Hippocampal formation (tissue), 2 donors: ENCODE measurements at regions not wholly inside any gene's neighbourhood (a gene's known extent, or its start where the extent isn't known, plus 50 kb on each side); places are given as distances from the start of the nearest gene placed in this dataset.
A peak's percentile ranks its signal among the peaks of the same experiment; 100 is the strongest.

Source experiments
- DNase-seq, 2 donors: peaks; one replicate each; lab custom pipeline; 2025; lab: John Stamatoyannopoulos, UW

DNA sequence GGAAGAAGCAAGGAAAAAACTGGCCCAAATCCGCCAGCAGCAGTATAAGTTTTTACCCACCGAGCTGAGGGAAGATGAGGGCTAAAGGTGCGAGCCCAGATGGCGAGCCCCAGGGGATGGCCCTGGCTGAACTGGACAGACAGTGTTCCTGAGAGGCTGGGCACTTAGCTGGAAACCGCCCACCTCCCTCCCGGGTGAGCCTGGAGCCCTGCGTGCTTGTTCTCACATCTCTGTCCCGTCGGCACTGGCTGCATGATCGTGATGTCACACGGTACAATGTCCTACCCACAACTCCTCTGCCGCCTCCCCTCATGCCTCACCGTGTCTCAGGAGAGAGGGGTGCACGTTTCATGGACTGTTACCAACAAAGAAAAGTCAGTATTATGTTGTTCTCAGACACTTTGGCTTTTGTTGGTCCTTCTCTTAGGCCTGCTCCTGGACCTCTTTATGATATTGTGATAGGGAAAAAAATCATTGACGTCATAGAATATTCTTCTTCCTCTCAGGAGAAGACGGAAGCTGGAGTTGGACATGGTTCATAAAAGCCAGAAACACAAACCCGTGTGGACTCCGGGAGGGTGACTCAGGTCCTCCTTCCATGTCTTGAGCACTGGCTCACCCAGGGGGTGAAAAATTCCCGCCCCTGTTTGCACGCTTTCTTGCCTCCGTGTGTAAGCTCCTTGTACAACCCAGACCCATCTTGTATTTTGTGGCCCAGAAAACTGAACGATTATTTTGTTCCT lies 201.8 kb upstream of the TPM1 start:
- DNase-seq = no peak

DNA sequence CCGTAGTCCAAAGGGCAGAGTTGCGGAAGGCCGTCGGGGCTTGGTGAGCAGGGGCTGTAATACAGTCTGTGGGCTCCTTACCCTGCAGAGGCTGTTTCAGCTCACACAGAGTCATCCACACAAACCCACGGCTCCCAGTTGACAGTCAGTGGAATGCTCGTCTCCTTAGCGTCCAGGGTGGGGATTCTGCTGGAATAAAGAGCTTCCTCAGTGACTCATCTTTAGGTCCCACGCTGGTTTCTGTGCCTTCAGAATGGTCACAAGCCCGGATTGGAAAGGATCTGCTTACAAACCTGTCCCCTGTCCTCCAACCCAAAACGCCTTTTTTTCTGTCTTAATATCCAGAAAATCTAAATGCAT lies 201.3 kb upstream of the TPM1 start:
- no peak for DNase-seq

DNA sequence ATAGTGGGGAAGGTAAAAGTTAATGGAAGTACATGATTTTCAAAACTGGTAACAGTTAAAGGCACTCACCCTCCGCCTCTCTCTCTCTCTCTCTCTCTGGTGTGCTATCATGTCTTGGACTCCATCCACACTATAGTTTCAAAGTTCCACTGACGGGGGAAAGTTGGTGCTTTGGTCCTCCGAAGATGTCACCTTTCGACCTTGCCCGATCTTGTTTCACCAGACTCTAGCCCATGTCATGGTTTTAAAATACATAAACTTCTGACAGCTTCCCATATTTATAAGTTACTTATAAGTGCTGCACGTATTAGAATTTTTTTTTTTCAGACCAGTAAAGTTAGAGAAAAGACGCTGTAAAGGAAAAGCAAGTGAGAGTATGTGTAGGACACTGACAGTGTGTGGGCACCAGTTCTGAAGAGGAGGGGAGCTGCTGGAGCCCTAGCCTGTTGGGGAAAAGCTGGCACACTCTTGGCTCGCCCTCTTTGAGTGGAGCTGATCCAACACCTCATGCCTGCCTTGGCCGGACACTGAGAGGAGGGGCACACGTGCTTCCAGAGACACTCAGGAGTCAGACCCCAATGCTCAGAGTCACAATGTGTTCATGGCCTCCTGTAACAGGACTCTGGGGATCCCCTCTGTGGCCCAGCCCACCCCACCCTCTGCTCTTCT lies 200.5 kb upstream of the TPM1 start:
- no peak for DNase-seq

DNA sequence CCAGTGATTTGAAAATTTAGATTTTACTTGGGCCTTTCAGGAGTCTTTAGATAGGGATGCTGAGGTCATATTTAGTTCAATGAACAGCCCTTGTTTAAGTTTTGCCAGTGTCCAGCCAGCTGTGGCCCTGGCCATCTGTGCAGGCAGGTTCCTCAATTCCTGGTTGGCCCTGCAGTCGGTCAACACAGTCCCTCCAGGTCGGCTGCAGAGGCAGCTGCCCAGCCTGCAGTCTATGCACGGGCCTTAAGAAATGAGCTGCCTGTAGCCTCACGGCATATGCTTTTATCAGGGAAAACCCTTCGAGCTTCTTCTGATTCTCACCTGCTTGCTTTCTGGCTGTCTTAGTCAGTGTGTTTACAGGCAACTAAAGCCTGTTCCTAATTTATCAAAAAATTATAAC lies 199.2 kb upstream of the TPM1 start:
- DNase-seq = no peak

DNA sequence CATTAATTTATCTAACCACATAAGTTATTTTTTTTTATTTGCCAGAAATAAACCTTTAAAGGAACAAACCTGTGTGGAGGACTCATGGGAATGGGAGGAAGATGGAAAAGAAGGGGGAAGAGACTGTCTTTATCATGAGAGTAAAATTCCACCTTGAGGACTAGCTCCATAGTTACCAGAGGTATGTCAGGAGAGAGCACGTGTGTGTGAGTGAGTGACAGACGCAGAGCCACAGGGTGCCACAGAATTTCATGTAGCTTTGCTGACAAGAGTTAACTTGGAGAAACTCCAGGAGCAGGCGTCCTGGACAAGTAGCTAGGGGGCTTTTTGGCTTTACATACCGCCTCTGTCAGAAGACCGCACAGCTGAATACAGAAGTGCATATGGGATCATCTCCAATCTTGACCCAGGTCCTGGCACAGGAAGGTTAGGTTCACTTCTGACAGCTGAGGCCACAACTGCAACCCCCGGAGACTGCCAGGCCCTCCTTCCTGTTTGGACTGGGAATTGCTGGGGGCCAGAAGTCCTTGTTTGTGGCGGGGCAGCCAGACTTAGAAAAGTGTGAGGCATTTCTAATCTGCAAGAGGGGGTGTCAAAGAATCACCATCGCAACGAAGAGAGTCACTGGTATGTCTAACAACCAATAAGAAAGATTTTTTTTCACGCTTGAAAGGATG lies 197.8 kb upstream of the TPM1 start:
- no peak for DNase-seq

DNA sequence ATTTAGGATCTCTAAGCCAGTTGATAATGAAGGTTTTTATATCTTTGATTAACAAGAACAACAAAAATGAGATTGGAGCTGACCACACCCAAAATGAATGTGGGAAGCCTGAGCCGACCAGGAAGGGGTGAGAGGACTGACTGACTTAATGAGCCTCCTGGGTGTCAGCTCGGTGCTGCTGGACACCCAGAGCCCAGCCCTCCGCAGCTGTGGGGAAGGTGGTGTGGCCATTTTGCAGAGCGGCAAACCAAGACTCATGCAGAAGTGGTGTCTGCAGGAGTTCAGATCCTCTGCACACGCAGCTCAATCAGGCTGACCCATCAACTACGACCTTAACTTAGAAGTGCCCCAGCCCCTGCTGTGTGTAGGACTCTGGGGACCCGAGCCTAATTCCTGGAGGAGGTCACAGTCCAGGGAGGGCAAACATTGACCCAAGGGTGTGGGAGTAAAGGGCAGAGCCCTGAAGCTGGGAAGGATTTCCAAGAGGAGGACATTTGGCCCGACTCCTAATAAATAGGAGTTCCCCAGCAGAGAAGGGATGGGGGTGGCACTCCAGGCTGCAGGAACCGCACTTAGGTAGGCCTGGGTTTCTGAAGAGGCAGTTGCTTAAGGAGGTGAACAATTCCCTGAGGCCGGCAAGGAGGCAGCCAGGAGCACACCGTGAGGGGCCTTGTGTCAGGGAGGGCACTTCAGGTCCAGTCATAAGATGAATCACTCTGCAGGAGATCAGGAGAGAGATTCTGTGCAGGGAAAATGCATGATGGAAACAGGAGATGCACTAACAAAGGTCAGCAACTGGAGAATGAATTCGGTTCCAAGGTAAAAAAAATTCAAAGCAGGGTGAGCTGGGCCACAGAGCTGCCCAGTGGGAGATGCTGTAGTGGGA lies 197.1 kb upstream of the TPM1 start:
- no peak for DNase-seq

DNA sequence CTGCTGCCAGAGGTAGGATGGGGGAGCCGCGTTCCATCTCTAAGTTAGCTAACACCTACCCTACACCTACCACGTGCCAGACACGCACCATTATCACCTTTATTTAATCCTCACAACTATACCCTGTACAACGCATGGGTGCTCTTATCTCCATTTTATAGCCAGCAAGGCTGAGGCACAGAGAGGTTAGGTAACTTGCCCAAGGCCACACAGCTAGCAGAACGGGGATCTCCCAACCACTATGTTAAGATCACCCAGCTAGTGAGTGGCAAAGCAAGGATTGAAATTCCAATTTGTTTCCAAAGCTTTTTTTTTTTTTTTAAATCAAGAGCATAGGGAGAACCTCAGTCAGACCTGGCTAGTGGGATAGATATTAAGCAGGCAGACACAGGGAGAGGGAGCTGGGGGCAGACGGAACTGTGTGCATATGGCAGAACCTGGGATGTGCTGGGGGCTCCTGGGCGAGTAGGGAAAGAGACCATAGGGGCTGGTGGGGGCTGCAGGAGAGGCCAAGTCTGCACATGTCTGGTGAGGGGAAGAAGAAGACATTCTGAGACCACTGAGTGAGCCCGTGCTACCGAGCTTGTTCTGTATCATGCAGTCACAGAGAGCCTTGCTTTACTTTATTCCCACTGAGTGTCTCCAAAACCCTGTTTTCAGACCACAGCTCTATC lies 196.3 kb upstream of the TPM1 start:
- no peak for DNase-seq

DNA sequence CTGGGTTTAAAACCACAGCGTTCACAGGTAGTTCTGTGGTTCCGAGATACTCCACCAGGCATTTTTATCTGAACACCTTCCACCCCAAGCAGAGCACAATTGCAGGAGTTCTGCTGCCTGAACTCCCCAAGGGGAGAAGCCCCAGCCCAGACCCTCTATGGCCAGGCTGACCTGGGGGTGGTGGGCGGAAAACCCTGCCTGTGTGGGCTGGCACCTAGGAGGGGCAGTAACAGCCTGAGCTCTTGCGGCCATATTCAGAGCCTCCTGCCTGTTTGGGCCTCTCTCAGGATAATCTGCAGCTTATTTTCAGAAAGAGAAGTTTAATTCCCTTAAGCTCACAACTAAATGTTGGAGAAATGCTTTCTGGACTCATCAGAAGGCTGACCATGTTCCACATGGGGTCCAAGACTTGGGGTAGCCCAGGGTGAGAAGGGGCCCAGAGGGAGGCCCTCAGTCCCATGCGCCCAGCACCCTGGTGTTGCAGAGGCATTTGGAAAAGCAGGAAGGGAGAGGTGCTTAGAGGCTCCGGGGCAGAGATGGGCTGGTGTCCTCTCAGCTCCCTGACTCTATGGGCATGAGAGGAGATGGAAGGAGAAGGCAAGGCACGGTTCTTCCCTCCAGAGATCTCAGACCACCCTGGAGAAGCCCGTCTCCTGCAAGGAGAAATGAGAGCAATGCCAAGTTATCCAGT lies 195.6 kb upstream of the TPM1 start:
- no peak for DNase-seq

DNA sequence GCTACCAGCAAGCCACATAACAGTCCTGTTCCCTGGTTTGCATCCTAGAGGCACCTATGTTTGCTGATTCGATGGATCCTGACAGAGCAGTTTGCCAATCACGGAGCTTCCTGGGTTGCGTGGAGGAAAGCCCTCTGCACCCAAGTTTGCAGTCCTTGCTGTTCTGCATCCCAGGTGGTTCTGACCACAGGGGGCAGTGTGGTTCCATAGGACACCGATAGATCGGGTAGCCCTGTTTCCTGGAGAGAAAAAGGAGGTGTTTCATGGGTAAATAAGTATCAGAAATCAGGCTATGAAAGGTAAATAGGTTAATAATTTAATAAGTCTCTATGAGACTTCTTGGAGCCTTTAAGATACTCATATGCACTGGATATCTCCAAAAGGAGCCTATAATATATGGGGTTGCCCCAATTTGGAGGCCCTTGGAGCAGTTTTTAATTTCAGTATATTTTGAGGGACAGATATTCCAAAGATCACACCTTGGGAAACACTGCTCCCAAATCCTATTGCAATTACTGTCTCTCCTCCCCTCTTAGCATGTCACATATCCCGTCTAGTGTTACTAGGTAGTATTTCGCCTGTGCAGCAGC lies 194.6 kb upstream of the TPM1 start:
- peak; percentile 54 to 69 for DNase-seq

DNA sequence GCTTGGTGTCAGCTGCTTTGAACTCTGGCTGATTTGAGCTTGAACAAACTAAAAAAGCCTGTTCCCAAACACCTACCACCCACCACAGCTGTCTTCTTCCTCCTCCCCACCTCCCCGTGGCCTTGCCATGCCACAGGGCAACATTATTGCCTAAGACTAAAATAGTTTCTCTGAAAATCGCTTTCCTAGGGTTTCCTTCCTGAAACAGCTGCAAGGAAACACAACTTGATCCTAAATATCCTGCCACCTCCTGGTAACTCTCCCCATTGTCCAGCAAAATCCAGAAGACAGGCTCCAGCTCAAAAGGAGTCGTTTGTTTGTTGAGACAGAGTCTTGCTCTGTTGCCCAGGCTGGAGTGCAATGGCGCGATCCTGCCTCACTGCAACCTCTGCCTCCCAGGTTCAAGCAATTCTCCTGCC lies 193.9 kb upstream of the TPM1 start:
- DNase-seq = no peak

DNA sequence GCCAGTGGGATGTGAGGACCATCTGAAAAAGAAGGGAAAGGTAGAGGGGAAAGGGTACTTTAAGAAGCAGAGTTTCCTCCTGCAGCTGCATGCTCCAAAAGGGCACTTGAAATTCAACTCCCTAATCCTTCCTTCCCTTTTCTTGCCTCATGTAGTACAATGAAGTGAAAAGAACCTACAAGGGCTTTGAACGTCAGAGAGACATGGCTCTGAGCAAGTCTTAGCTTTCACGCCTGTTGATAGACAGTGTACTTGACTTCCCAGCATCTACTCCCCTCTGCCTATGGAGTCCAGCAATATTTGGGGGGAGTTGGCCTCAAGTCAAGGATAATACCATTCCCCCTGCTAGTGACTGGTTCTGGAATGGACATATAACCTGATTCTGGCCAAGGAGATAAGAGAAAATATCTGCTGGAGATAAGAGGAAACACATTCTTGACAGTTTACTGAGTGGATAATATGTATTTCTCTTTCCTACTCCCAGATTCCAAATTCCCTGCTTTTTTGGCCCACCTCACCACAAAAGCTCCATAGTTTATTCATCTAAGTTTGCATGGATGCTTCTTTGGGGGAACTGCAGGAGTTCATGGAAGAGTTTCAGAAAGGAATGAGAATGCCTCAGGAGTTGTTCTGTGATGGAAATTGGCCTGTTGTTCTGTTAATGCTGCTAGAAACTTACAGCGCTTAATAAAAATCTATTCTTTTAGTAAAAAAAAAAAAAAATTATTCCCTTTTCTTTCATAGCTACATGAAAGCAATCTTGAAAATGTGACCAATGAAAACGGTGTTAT lies 193.0 kb upstream of the TPM1 start:
- no peak for DNase-seq

DNA sequence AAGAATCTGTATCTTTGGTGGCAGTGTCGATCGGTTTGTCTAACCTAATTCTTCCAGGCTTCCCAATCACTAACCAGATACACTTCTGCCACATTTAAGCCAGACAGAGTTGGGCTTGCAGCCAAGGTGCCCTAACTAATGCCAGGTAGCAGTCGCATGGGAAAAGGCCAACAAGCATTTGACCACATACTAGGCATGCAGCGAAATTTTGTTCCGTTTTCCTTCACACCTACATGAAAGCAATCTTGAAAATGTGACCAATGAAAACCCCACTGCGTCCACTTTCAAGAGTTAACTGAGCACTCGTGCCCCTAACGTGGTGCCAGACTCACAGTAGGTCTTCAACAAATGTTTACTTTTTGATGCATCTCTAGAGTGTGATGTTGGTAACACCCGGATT lies 192.2 kb upstream of the TPM1 start:
- DNase-seq = no peak

DNA sequence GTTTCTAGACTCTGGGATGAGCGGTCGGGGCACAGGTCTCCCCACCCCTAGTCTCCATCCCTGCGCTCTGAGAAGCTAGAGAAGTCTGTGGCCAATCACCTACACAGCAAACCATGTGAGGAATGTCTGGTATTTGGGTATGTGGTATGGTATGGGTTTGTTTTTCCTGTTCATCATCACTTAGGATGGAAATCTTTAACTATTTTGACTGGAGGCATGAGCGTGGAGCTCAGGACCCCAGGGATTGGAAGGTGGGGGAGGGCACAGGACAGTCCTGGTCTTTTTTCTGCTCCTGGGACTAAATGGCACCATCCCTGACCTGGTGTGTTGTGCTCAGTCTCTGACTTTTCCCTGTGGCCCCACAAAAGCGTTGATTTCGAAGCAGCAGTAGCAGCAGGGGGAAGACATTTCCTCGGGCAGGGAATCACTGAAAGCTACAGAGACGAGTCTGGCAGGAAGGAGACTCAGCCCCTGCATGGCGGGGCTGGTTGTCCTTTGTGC lies 191.7 kb upstream of the TPM1 start:
- no peak for DNase-seq

DNA sequence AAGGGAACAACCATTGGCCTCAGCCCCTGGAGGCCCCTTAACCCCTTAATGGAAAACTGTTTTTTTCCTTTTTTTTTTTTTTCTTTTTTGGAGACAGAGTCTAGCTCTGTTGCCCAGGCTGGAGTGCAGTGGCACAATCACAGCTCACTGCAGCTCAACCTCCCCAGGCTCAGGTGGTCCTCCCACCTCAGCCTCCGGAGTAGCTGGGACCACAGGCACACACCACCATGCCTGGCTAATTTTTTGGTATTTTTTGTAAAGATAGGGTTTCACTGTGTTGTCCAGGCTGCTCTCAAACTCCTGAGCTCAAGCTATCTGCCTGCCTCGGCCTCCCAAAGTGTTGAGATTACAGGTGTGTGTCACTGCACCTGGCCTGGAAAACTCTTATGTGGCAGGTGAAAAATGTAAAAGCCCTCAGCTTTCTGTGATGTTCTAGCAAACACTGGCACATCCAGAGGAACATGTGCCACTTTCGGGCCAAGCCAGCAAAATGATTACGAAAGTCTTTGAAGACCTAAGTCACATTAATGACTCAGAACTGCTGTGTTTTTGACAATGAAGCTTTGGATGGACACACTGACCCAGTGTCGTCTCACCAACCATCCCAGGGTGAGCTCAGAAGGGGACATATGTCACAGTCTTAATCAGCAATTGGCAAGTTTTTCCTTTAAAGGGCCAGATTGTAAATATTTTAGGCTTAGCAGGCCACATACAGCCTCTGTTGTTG lies 189.3 kb upstream of the TPM1 start:
- peak in 1 of 2 donors; percentile 21 for DNase-seq

DNA sequence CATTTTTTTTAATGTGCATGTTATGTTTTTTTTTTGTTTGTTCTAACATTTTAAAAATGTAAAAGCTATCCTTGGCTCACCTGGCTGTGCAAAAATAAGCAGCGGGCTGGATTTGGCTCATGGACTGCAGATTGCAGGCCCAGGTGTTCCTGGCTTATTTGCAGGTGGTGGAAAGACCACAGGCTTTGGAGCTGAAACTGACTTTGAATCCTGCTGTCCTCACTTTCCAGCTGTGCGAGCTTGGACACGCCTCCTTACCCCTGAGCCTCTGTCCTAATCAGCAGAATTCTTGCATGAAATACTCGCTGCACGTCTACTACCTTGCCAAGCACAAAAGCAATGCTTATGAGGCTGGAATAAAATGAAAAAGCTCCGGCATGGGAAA lies 188.7 kb upstream of the TPM1 start:
- no peak for DNase-seq

DNA sequence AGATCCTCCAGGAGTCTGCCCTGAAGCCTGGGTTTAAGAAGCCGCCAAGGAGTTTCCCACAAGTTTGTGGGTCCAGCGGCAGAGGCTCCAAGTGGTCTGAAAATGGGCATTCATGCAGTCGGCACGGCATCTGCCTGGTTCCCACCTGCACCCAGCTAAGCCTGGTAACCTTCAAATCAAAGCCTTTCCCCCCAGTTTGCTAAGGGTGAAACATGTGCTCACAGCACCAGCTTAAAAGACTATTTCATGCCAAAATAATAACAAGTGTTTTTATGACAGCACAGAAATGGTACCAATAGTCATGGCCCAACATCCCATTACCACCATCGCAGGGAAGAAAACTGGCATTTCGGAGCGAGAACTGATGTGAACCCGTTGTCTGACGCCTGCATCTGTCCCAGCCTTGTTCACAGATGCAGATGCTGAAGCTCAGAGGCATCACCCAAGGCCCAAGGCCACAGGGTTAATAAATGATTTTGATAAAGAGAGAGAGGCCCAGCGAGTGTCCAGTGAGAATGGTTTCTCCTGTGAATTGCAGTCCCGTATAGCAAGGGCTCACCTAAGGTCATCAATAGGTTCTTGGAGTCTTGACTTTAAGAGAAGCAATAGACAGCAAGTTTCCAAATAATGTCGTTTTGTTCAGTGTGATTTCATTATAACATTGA lies 188.0 kb upstream of the TPM1 start:
- DNase-seq = no peak

DNA sequence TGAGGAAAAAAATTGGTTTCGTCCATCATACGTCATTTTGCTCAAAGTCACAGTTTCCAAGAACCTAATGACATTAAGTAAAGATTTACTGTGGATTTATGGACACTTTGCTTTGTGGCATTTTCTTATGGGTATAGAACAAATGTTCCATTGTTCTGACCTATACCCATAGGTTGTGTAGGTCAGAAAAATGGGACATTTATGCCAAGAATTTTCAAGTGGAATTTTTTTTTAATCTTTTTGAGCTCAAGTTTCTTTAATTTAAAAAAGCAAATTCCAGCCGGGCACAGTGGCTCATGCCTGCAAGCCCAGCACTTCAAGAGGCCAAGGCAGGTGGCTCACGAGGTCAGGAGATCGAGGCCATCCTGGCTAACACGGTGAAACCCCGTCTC lies 187.5 kb upstream of the TPM1 start:
- DNase-seq = no peak

DNA sequence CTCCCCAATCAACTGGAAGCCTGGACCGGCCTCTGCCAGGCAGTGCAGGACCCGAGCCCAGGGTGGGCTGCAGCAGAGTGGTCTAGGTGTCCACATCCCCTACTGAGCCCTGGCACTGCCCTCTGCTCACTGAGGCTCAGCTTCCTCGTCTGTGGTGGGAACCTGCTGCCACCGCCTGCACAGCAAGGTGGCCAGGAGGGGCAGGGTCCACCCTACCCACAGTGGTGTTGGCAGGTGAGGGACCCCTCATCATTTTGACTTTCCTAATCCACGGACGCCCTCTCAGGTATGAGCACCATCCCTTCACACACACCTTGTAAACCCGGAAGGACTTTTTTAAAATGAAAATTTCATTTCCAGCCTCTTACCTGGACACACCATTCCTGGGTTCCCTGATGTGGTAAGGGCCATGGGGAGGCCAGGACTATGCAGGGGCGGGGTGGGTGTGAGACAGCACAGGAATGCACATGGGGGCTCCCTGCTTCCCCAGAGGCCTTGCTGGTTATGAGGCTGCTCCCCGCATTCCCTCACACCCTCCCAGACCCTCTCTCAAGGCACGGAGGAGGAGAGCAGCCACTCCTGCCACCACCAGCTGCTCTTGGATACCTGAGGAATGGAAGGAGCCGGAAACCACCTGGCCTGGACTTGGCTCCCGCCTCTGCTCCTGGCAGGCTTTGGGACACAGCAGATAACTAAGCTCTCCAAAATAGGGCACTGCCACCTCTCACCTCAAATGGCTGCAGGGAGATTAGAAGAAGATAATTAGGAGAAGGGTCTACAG lies 185.9 kb upstream of the TPM1 start:
- DNase-seq = no peak
